NCI-H1092 treated with DMSO at 0.1 percent for 48 hours (cell line): ENCODE measurements at regions not wholly inside any gene's neighbourhood (a gene's known extent, or its start where the extent isn't known, plus 50 kb on each side); places are given as distances from the start of the nearest gene placed in this dataset.

Experiments
- DNase-seq: peaks from one replicate; lab custom pipeline; 2025; lab: John Stamatoyannopoulos, UW

DNA sequence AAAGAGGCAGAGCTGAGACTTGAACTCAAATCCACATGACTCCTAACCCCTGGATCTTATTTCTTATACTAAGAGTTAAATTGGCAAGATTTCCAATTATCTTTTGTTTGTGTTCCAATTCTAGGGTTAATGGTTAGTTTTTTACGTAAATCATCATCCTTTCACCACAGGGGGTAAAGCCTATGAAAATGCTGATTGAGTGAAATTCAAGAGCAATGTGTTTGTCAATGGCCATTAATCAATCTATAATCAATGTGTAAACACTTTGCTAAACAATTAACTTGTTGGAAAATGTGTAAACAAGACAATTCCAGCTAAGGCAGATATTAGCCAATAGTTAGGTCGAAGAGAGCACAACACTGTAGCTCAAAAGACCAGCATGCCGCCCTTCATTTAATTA lies 376.5 kb upstream of the ACVR2A start:
- no peak for DNase-seq

DNA sequence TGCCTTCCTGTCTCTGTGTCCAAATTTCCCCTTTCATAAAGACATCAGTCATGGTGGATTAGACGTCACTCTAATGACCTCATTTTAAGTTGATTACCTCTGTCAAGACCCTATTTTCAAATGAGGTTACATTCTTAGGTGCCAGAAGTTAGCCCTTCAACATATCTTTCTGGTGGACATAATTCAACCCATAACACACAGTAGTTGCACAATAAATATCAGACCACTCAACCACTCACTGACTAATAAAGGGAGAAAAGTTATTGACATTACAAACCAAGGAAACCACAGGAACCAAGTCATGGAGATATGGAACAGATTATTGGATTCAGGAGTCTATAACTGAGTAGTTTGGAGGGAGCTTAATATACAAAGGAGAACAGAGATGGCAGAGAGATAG lies 377.4 kb upstream of the ACVR2A start:
- DNase-seq, result no peak

DNA sequence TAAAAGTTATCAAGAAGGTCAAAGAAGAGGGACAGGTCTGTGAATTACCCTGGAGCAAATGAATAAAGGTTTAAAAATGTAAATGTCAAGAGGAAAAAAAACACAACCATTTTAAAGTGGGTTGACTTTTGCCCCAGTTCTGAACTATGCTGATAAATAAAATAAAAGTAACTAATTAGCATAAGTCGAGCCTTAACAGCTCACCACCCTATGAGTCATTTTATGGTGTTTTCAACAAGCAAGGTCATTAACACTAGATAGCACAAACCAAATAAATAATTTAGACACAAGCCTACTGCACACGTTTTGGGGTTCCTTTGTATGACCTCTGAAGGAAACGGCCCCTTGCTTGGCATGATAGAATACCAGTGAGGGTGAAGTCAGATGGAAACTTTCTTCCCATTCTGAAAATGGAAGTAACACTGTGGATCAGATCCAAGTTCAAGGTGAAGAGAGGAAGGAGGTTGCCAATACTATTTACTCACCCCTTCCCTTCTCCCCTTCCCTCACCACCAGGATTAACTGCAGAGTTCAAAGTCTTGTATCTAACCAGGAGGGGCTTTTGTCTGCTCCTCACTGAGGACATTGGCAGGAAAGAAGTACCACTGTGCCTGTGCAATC lies 380.0 kb upstream of the ACVR2A start:
- DNase-seq, result no peak

DNA sequence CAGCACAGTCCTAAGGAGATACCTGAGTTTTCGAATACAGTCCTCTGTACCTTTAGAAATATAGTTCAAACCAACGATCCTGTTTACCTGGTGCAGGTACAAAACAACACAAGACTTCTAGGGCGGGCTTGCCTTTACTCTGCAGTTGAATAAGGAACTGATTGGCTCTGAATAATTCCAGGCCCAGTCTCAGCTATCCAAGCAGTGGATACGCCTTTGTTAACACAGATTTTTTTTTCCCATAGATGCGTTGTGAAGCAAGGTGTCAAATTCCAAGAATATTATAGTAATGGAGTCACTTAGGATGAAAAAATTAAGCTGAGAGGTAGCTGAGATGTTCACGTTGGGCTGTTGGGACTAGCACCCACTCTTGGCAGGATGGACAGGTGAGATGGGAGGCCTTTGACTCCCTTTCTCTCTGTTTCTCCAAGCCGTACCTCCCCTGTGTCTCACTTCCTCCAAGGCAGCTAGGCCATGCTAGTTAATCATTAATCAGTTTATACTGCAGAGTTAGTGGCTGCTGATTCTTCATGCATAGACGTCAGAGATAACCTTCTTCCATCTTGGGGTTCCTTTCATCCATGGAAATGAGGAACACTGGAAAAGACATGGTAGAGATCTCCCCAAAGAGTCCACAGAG lies 380.8 kb upstream of the ACVR2A start:
- DNase-seq, result no peak

DNA sequence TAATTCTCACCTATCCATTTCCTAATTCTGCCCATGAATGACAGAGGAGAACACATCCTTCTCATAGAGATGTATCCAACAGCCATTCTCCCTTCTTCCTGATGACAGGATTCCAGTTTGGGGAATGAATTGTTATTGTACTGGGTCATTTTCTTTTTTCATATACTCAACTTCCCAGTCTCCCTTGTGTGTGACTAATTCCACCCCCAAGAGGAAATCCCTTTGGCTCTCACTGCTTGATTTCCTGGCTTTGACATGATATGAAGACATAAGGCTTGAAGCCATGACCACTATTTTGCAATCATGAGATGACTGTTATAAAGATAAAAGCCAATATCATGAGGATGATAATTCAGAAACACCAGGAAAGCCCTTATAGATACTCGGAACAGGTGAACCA lies 384.7 kb upstream of the ACVR2A start:
- DNase-seq, result no peak

DNA sequence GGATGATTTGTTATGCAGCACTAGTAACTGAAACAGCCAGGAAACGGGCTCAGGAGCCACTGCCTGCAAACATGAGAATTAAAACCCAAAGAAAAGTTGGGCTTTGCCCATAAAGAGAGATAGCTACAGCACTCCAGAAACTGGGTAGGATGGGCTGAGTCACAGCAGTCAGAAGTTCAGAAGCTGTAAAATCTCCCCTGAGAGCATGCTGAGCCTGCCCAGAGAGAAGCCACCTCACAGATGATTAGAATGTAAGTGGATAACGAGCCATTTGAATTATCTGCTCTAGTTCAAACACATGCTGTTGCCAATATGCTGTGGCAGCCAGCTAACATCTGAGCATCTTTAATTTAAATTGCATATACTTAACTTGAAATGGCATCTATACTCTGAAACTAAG lies 388.1 kb upstream of the ACVR2A start:
- no peak for DNase-seq

DNA sequence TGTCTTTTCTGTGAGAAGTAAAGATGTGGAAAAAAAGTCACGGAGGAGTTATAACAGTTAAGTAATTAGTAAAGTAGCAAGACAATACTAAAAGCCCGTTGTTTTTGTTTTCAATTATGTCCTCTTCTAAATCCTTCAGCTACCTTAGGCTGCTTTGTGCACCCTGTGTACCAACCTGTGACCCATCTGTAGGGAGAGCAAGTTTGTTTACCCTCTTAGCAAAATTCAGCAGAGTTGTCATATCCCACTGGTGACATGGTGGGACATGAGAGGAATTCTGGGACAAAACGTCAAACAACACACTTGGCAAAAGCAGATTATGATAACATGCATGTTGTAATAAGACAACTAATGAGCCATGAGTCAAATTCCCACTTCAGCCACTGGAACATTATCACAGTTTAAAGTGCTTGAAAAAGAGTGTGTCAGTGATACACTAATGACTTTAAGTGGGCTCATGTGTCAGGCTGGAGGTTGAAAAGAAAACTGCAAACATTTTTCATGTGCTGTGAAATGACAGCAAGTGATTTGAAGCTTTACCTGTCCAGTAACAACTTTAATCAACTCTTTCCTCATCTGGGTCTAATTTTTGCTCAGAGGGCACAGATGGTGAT lies 392.8 kb upstream of the ACVR2A start:
- no peak for DNase-seq

DNA sequence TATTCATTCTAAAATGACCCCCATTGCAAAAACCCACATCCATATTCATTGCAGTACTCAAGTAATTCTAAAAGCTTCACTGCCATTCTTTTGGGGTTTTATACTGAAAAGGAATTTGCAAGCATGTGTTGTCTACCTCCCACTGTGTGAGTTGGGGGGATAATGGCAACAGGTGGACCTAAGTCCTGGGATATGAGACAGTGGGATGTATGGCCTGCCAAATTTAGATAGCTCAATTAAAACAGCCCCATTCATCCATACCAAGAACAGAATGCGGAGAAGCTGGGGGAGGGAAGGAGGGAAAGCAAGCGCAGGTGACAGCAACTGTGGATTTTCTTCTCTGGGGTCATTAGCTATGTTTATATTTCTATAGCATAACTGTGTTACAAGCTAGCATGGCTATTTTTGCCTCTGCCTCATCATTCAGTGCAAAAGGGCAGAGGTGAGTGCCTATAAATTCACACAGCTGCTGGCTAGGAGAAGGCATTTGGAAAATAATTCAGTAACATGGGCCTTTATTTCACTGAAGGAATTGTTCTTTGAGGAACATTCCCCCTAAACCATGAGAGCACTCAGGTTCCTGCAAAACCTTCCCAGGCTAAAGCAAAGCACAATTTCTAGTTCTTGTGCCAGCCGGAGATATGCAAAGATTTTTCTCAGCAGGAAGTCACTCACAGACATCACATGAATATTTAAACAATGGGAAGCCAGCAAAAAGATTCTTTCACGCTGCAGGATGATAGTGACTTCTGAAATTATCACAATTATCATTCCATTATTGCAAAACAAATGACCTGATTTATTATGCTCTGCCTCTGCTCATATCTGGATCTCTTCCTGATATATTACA lies 393.9 kb upstream of the ACVR2A start:
- DNase-seq, result no peak

DNA sequence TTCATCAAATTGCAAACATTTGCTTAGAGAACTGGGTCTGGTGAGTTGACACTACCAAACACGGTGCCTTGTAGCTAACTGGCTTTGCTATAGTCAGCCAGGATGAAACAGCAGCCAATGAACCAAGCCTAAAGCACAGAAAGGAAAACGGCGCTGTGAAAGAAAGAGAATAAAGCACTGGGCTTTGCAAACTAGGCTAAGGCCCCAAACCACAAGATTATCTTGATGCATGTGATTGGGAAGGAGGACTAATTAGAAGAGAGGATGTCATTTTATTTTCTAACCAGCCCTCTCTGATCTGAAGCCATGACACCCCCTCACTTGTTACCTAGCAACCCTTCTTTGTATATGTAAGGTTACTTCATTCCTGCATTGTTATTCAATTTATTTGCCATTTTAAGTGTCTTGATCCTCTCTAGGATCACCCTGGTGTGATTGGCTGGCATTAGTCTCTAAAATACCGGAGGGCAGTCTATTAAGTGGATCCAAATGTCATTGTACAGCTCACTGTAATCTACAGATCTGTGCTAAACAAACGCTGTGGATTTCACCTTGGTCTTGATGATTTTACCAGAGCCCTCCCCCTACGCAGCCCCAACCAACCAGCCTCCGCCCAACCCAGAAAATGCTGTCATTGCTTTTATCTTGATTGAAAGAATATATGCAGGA lies 395.4 kb upstream of the ACVR2A start:
- DNase-seq, result peak; percentile 61

DNA sequence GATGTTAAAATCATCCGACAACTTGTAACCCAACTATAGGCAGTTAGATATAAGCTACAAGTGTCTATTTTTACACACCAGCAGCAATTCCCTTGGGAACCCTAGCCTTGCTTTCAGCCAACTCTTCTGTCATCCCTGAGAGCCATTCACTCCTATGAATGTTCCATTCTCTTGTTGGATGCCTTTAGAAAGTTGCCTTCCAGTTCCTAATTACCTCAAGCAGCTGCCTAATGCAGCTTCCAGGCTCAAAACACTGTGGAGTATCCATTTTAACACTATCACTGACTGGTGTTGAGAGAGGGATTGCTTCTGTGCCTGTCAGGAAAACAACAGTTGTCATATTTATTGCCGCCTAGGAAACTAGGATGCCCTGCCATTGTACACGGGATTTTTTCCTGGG lies 402.0 kb upstream of the ACVR2A start:
- no peak for DNase-seq

DNA sequence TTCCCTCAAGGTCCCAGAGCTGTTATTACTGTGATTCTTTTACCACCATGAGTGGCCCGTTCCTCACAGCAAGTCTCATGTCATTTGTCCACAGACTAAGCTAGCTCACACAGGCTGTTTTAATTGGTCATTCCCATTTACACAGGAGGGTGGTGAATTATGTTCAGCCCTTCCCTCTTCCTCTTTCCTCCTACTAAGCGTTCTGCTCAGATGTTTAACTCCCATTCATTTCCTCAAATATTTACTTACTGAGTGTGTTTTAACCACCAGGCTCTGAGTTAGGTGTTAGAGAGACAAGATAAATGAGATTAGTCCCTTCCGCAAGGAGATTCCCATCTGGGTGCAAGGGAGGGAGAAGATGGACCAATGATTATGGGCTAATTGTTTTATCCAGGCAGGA lies 403.6 kb upstream of the ACVR2A start:
- no peak for DNase-seq

DNA sequence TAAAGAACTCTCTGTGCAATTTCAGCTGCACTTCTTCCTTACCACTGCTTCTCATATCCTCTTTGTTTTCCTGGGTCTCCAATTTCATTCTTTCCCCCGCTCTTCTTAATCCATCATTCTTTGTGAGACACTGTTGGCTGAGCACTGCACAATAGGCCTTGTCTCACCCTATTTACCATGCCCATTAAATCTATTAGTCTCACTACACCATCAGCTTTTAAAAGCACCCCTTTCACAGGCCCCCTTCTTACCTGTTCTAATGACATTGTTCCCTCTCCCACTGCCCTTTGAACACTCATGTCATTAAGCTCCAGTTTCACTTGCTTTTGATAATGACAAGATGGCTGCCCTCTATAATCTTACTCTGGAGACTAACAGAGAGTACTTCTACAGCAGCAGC lies 404.1 kb upstream of the ACVR2A start:
- DNase-seq, result no peak

DNA sequence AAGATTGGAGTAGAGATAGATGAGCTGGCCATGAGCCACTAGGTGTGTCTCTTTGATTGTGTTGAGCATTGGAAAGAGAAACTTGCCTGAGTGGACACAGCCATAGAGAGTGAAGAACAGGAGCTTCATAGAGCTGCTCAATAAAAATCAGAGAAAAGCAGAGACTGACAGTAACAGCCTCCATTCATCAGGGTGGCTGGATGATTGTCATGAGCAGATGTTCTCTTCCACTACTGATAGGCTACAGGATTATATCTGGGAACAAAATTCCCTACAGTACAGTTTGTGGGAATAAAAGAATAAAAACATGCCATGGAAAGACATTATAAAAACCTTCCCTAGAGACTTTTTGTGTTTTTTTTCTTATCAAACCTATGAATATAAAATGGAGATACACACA lies 404.8 kb upstream of the ACVR2A start:
- no peak for DNase-seq

DNA sequence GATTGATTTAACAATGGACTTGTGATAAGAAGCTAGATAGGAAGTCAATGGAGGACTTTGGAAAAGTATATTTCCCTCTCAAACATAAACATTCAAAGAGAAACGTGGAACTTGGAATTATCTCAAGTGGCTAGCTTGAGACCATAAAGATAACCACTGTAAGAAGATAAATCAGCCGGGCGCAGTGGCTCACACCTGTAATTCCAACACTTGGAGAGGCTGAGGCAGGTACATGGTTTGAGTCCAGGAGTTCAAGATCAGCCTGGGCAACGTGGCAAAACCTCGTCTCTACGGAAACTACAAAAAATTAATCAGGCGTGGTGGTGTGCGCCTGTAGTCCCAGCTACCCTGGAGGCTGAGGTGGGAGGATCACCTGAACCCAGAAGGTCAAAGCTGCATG lies 405.9 kb upstream of the ACVR2A start:
- DNase-seq, result no peak

DNA sequence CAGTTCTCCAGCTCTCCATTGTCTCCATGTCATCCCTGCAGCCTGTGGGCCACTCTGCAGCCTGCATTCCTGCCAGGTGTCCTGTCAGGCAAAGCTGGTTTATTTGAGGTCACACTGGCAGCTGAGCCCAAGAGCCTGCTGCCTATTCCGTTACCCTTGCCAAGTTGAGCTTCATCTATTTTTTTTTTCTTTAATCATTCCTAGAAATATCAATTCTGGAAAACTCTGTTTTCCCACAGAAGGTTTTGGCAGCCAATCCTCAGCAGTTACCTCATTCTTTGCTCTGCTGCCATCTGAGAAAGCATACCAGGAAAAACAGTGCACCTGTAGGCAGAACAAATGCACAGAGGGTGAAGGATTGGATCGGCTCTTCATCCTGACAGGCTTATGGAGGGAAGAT lies 411.0 kb upstream of the ACVR2A start:
- no peak for DNase-seq

DNA sequence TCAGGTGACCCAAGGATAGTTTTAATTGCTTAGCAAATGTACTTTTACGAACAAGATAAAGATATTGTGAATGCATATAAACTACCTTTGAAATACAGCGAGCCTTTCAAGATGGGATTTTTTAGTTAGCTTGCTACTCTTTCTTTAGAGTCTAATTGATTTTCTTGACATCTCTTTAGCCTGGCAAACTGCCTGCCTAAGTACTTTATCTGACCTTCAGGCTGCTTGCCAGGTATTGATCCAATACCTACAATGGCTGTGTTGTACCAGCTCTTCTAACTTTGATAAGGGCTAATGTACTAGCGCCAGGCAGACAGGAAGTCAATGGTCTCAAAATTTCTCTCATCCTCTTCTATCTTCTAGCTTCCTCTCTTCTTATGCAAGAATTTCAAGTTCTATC lies 414.4 kb upstream of the ACVR2A start:
- DNase-seq, result peak; percentile 38

DNA sequence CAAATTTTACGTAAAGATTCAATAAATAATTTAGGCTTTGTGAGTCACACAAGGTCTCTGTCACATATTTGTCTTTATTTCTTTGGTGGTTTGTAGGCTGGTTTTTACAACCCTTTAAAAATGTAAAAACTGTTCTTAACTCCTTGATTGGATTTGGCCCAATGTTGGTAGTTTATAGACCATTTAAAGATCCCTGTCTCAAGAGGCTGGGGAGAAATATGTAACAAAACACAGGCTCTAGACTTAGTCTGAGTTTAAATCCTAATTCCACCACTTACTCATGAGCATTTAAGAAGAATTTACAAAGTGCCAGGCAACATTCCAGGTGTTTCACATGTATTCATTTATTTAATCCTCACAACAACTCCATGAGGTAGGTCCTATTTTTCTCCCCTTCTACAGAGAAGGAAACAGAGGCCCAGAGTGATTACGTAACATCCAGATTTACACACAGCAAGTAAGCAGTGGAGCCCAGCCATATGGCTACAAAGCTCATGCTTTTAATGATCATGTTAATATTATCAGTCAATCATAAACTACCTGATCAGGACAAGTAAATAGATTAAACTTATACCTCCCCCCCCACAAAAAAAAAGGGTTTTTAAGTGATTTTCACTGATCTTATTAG lies 416.6 kb upstream of the ACVR2A start:
- no peak for DNase-seq

DNA sequence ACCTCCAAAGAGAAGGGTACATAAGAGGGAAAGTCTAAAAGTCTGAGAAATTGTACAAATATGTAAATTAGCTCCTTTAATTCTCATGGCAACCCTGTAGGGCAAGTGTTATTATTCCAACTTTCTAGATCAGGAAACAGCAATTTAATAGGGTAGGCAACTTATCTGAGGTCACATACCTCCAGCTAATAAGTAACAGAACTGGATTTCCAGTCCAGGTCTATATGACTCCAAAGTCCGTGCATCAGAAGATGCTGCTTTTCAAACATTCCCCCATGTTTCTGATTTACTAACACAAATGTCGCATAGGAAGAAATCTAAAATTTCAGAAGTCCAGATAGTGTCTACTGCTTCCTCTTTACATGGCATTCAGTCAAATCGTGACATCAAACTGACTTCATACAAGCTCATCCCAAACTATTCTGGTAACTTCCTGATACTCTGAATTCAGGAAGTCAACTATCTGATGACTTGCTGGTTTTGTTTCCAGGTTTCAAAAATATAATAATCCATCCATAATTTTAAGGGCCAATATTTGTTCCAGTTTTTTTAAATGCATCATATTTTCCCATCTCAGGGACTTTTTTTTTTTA lies 419.3 kb upstream of the ACVR2A start:
- DNase-seq, result no peak

DNA sequence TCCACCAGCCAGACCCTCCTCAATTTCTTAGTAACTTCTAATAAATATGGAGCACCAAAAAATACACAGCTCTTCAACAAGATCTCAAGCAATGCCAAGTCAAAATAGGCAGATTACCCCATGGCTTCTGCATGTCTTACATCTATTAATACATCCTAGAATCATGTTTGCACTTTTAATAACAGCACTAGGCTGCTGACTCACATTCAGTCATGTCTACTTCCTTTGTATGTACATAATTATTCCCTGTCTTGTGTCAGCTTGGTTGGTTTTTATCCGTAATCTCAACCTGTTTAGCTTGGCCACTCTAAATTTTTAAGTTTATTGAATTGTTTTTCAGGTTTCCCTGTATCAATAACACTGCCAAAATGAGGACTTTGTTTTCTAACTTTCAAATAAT lies 420.1 kb upstream of the ACVR2A start:
- DNase-seq, result no peak

DNA sequence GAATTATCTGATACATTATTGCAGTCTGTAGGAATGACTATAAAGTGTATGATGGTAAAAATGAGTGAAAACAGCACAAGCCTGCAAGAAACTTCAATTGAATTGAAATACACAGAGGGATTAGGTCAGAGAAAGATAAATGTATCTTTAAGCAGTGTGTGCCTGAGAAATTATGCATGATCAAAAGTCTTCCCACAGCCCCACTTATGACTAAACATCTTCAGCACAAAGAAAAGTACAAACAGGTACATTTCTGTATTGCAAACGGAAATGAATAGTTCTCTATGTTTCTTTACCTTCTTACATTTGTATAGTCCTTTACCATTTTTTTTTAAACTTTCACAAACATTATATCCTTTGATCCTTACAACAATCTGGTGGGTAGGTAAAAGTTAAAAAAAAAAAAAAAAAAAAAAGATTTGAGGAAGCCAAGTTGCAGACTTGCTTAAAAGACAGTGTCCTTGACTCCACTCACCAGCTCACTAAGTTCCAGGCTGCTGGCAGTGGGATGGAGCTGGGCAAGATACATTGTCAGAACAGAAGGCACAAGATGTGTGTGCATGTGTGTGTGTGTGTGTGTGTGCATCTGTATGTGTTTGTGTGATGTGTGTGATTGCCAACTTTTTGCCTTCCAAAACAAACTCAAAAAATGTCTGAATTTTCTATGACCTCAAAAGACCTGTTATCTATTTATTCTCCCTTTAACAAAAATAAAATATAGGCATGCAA lies 423.7 kb upstream of the ACVR2A start:
- no peak for DNase-seq

DNA sequence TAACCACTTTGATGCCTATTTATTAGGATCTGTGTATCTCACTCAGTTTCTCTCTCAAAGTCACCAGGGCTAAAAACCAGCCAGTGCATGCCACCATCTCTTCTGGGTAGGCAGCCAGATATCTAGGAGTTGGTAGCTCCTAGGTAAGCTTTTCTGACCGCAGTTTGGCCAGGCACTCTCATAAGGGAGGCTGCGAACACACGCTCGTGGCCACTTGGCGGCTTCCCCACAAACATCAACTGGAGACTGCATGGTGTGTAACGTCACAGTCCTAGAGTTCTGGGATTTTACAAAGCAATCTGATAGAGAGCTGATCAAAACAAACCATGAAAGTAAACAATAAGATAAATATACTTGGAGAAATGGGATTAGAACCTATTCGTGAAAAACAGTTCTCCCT lies 424.3 kb upstream of the ACVR2A start:
- no peak for DNase-seq
